ENCODE measurements at regions not wholly inside any gene's neighbourhood (a gene's known extent, or its start where the extent isn't known, plus 50 kb on each side); places are given as distances from the start of the nearest gene placed in this dataset.

GRCh38 chr1:219498666-219499065 lies 114.2 kb downstream of the ZC3H11B start:
- Histone ChIP-seq H3K4me3 (ENCODE audit: low read depth in 1 of 2, low read length in 2 of 2) (no peak overlapping the region), H3K9ac (ENCODE audit: low read length) (no peak overlapping the region), H3K27me3 (ENCODE audit: control insufficient read depth in 1 of 2, insufficient read depth in 2 of 2, low read length in 2 of 2) (no peaks in the 10 kb centered on the region), H3K9me3 (ENCODE audit: low read length) (no peaks in the 10 kb centered on the region), H3K36me3 (ENCODE audit: insufficient read depth, low read length) (no peaks in the 10 kb centered on the region), H3K4me1 (ENCODE audit: insufficient read depth, low read length) (no peaks in the 10 kb centered on the region), H3K27ac (ENCODE audit: low read depth, low read length) (no peak overlapping the region)

GRCh38 chr1:219495737-219496408 lies 117.0 kb downstream of the ZC3H11B start:
- Histone ChIP-seq H3K36me3 (ENCODE audit: insufficient read depth, low read length) (no peaks in the 10 kb centered on the region), H3K27me3 (ENCODE audit: control insufficient read depth in 1 of 2, insufficient read depth in 2 of 2, low read length in 2 of 2) (no peaks in the 10 kb centered on the region), H3K9ac (ENCODE audit: low read length) (no peak overlapping the region), H3K27ac (ENCODE audit: low read depth, low read length) (no peak overlapping the region), H3K9me3 (ENCODE audit: low read length) (no peaks in the 10 kb centered on the region), H3K4me1 (ENCODE audit: insufficient read depth, low read length) (no peaks in the 10 kb centered on the region), H3K4me3 (ENCODE audit: low read depth in 1 of 2, low read length in 2 of 2) (no peak overlapping the region)

GRCh38 chr1:219492717-219493116 lies 120.2 kb downstream of the ZC3H11B start:
- H3K4me3 ChIP-seq (ENCODE audit: low read depth in 1 of 2, low read length in 2 of 2) = no peak overlapping the region
- H3K36me3 ChIP-seq (ENCODE audit: insufficient read depth, low read length) = no peaks in the 10 kb centered on the region
- no peak overlapping the region for H3K27ac ChIP-seq (ENCODE audit: low read depth, low read length)
- H3K4me1 ChIP-seq (ENCODE audit: insufficient read depth, low read length) = no peaks in the 10 kb centered on the region
- H3K9ac ChIP-seq (ENCODE audit: low read length) = no peak overlapping the region
- no peaks in the 10 kb centered on the region for H3K9me3 ChIP-seq (ENCODE audit: low read length)
- no peaks in the 10 kb centered on the region for H3K27me3 ChIP-seq (ENCODE audit: control insufficient read depth in 1 of 2, insufficient read depth in 2 of 2, low read length in 2 of 2)

GRCh38 chr1:219490566-219490965 lies 122.3 kb downstream of the ZC3H11B start:
- Histone ChIP-seq H3K9ac (ENCODE audit: low read length) (no peak overlapping the region), H3K4me1 (ENCODE audit: insufficient read depth, low read length) (no peaks in the 10 kb centered on the region), H3K27me3 (ENCODE audit: control insufficient read depth in 1 of 2, insufficient read depth in 2 of 2, low read length in 2 of 2) (no peaks in the 10 kb centered on the region), H3K27ac (ENCODE audit: low read depth, low read length) (no peak overlapping the region), H3K4me3 (ENCODE audit: low read depth in 1 of 2, low read length in 2 of 2) (no peak overlapping the region), H3K9me3 (ENCODE audit: low read length) (no peaks in the 10 kb centered on the region), H3K36me3 (ENCODE audit: insufficient read depth, low read length) (no peaks in the 10 kb centered on the region)

- Histone ChIP-seq H3K27ac (ENCODE audit: low read depth, low read length) (no peak overlapping the region), H3K9me3 (ENCODE audit: low read length) (no peaks in the 10 kb centered on the region), H3K27me3 (ENCODE audit: control insufficient read depth in 1 of 2, insufficient read depth in 2 of 2, low read length in 2 of 2) (no peaks in the 10 kb centered on the region), H3K36me3 (ENCODE audit: insufficient read depth, low read length) (no peaks in the 10 kb centered on the region), H3K4me1 (ENCODE audit: insufficient read depth, low read length) (no peaks in the 10 kb centered on the region), H3K4me3 (ENCODE audit: low read depth in 1 of 2, low read length in 2 of 2) (no peak overlapping the region), H3K9ac (ENCODE audit: low read length) (no peak overlapping the region)
These were observed 123.3 kb downstream of the ZC3H11B start for GRCh38 chr1:219489636-219490035.

- Histone ChIP-seq H3K27me3 (ENCODE audit: control insufficient read depth in 1 of 2, insufficient read depth in 2 of 2, low read length in 2 of 2) (no peaks in the 10 kb centered on the region), H3K27ac (ENCODE audit: low read depth, low read length) (no peak overlapping the region), H3K9me3 (ENCODE audit: low read length) (no peaks in the 10 kb centered on the region), H3K9ac (ENCODE audit: low read length) (no peak overlapping the region), H3K4me1 (ENCODE audit: insufficient read depth, low read length) (no peaks in the 10 kb centered on the region), H3K4me3 (ENCODE audit: low read depth in 1 of 2, low read length in 2 of 2) (no peak overlapping the region), H3K36me3 (ENCODE audit: insufficient read depth, low read length) (no peaks in the 10 kb centered on the region)
These were observed 124.6 kb downstream of the ZC3H11B start for GRCh38 chr1:219488275-219488674.

GRCh38 chr1:219483530-219483929 lies 129.4 kb downstream of the ZC3H11B start:
- Histone ChIP-seq H3K36me3 (ENCODE audit: insufficient read depth, low read length) (no peaks in the 10 kb centered on the region), H3K4me3 (ENCODE audit: low read depth in 1 of 2, low read length in 2 of 2) (no peak overlapping the region), H3K9me3 (ENCODE audit: low read length) (no peaks in the 10 kb centered on the region), H3K27me3 (ENCODE audit: control insufficient read depth in 1 of 2, insufficient read depth in 2 of 2, low read length in 2 of 2) (no peaks in the 10 kb centered on the region), H3K27ac (ENCODE audit: low read depth, low read length) (no peak overlapping the region), H3K9ac (ENCODE audit: low read length) (no peak overlapping the region), H3K4me1 (ENCODE audit: insufficient read depth, low read length) (no peaks in the 10 kb centered on the region)

- Histone ChIP-seq H3K9ac (ENCODE audit: low read length) (no peak overlapping the region), H3K27me3 (ENCODE audit: control insufficient read depth in 1 of 2, insufficient read depth in 2 of 2, low read length in 2 of 2) (no peaks in the 10 kb centered on the region), H3K4me3 (ENCODE audit: low read depth in 1 of 2, low read length in 2 of 2) (no peak overlapping the region), H3K36me3 (ENCODE audit: insufficient read depth, low read length) (no peaks in the 10 kb centered on the region), H3K9me3 (ENCODE audit: low read length) (no peaks in the 10 kb centered on the region), H3K27ac (ENCODE audit: low read depth, low read length) (no peak overlapping the region), H3K4me1 (ENCODE audit: insufficient read depth, low read length) (no peaks in the 10 kb centered on the region)
These were observed 132.9 kb downstream of the ZC3H11B start for GRCh38 chr1:219480011-219480410.

- H3K4me1 ChIP-seq (ENCODE audit: insufficient read depth, low read length) = no peaks in the 10 kb centered on the region
- no peak overlapping the region for H3K4me3 ChIP-seq (ENCODE audit: low read depth in 1 of 2, low read length in 2 of 2)
These were observed 134.1 kb downstream of the ZC3H11B start for GRCh38 chr1:219478811-219479210.

GRCh38 chr1:219477861-219478260 lies 135.0 kb downstream of the ZC3H11B start:
- Histone ChIP-seq H3K9me3 (ENCODE audit: low read length) (no peaks in the 10 kb centered on the region), H3K27ac (ENCODE audit: low read depth, low read length) (no peak overlapping the region), H3K36me3 (ENCODE audit: insufficient read depth, low read length) (no peaks in the 10 kb centered on the region), H3K4me3 (ENCODE audit: low read depth in 1 of 2, low read length in 2 of 2) (no peak overlapping the region), H3K9ac (ENCODE audit: low read length) (no peak overlapping the region), H3K27me3 (ENCODE audit: control insufficient read depth in 1 of 2, insufficient read depth in 2 of 2, low read length in 2 of 2) (no peaks in the 10 kb centered on the region), H3K4me1 (ENCODE audit: insufficient read depth, low read length) (no peaks in the 10 kb centered on the region)

More at GRCh38 chr1:219478811-219479210, 134.1 kb downstream of the ZC3H11B start:
- no peak overlapping the region for H3K9ac ChIP-seq (ENCODE audit: low read length)
- H3K27me3 ChIP-seq (ENCODE audit: control insufficient read depth in 1 of 2, insufficient read depth in 2 of 2, low read length in 2 of 2) = no peaks in the 10 kb centered on the region
- H3K36me3 ChIP-seq (ENCODE audit: insufficient read depth, low read length) = no peaks in the 10 kb centered on the region
- no peak overlapping the region for H3K27ac ChIP-seq (ENCODE audit: low read depth, low read length)
- H3K9me3 ChIP-seq (ENCODE audit: low read length) = no peaks in the 10 kb centered on the region

GRCh38 chr1:219476716-219477115 lies 136.2 kb downstream of the ZC3H11B start:
- H3K36me3 ChIP-seq (ENCODE audit: insufficient read depth, low read length) = no peaks in the 10 kb centered on the region
- H3K27me3 ChIP-seq (ENCODE audit: control insufficient read depth in 1 of 2, insufficient read depth in 2 of 2, low read length in 2 of 2) = no peaks in the 10 kb centered on the region
- no peak overlapping the region for H3K27ac ChIP-seq (ENCODE audit: low read depth, low read length)
- no peak overlapping the region for H3K9ac ChIP-seq (ENCODE audit: low read length)
- H3K4me1 ChIP-seq (ENCODE audit: insufficient read depth, low read length) = no peaks in the 10 kb centered on the region
- H3K4me3 ChIP-seq (ENCODE audit: low read depth in 1 of 2, low read length in 2 of 2) = no peak overlapping the region
- no peaks in the 10 kb centered on the region for H3K9me3 ChIP-seq (ENCODE audit: low read length)

- H3K27ac ChIP-seq (ENCODE audit: low read depth, low read length) = no peak overlapping the region
- no peaks in the 10 kb centered on the region for H3K36me3 ChIP-seq (ENCODE audit: insufficient read depth, low read length)
- no peaks in the 10 kb centered on the region for H3K27me3 ChIP-seq (ENCODE audit: control insufficient read depth in 1 of 2, insufficient read depth in 2 of 2, low read length in 2 of 2)
- H3K9me3 ChIP-seq (ENCODE audit: low read length) = no peaks in the 10 kb centered on the region
- no peak overlapping the region for H3K9ac ChIP-seq (ENCODE audit: low read length)
- no peaks in the 10 kb centered on the region for H3K4me1 ChIP-seq (ENCODE audit: insufficient read depth, low read length)
- H3K4me3 ChIP-seq (ENCODE audit: low read depth in 1 of 2, low read length in 2 of 2) = no peak overlapping the region
These were observed 136.8 kb downstream of the ZC3H11B start for GRCh38 chr1:219476116-219476515.

Measured in muscle layer of colon (tissue), 2 donors.